ENCODE measurements at regions not wholly inside any gene's neighbourhood (a gene's known extent, or its start where the extent isn't known, plus 50 kb on each side); places are given as distances from the start of the nearest gene placed in this dataset.
A peak's percentile ranks its signal among the peaks of the same experiment; 100 is the strongest.

GRCh38 chr3:184643442-184643841 is 68.4 kb downstream of the MAGEF1 start:
- Histone ChIP-seq H3K36me3 (no peaks in the 10 kb centered on the region), H3K9me3 (no peaks in the 10 kb centered on the region), H3K4me1 (peaks cover 23% of the 10 kb centered on the region), H3K4me3 (ENCODE audit: low read depth, low read length) (no peak overlapping the region), H3K27me3 (no peaks in the 10 kb centered on the region)
- TF ChIP-seq, protein P1, sequence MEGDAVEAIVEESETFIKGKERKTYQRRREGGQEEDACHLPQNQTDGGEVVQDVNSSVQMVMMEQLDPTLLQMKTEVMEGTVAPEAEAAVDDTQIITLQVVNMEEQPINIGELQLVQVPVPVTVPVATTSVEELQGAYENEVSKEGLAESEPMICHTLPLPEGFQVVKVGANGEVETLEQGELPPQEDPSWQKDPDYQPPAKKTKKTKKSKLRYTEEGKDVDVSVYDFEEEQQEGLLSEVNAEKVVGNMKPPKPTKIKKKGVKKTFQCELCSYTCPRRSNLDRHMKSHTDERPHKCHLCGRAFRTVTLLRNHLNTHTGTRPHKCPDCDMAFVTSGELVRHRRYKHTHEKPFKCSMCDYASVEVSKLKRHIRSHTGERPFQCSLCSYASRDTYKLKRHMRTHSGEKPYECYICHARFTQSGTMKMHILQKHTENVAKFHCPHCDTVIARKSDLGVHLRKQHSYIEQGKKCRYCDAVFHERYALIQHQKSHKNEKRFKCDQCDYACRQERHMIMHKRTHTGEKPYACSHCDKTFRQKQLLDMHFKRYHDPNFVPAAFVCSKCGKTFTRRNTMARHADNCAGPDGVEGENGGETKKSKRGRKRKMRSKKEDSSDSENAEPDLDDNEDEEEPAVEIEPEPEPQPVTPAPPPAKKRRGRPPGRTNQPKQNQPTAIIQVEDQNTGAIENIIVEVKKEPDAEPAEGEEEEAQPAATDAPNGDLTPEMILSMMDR (IDR thresholded peaks at IDR 0.05; ENCODE audit: low read depth, low read length), result no peak
- DNase-seq, result no peak

DNA sequence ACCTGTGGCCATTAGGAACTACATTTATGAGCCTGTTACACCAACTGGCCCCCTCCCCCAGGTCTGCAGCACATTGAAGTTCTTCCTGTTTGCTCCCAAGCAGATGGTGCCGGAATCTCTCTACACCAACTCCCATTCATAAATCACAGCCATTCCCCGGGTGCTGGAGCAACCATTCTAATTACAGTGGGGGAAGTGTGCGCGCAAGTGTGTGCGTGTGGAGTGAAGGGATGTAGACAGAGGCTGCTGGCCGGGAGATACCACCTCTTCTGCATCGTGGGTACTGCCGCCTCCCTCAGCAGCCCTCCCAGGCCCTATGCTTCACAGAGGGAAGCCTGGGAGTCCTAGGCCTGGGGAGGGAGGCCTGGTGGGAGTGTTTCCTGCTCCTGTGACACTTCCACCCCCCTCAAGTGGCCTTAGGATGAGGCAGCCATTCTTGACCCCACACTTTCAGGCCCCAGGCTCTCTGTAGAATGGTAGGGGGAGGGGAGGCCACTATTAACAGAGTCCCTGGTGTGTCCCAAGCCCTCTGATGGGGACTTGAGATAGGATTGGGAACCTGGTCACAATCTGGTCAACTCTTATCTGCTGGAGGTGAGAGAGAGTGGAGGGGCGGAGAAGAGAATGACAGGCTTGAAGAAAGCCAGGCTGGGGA is 69.1 kb downstream of the MAGEF1 start:
- TF ChIP-seq, protein P1 (IDR thresholded peaks at IDR 0.05; ENCODE audit: low read depth, low read length), result no peak
- Histone ChIP-seq H3K36me3 (no peaks in the 10 kb centered on the region), H3K27me3 (no peaks in the 10 kb centered on the region), H3K4me3 (ENCODE audit: low read depth, low read length) (no peak overlapping the region), H3K4me1 (peaks cover 23% of the 10 kb centered on the region), H3K9me3 (no peaks in the 10 kb centered on the region)
- DNase-seq, result peak; percentile 38

DNA sequence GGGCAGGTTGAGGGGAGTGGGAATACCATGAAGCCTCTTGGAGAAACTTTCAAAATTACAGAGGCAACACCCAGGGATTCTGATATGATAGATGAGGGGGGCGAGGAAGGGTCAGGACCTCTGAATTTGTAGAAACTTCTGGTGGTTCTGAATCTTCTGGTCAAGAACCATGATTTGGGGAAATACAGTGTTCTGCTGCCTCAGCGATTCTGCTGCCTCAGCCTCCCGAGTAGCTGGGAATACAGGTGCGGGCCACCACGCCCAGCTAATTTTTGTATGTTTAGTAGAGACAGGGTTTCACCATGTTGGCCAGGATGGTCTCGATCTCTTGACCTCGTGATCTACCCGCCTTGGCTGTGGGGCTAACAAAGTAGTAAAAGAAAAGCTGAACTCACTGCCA is 70.4 kb downstream of the MAGEF1 start:
- TF ChIP-seq, protein P1 (IDR thresholded peaks at IDR 0.05; ENCODE audit: low read depth, low read length), result no peak
- peaks cover 28% of the 10 kb centered on the region for H3K4me1 ChIP-seq

GRCh38 chr3:184639351-184639750 is 72.5 kb downstream of the MAGEF1 start:
- no peak overlapping the region for H3K4me3 ChIP-seq (ENCODE audit: low read depth, low read length)
- H3K36me3 ChIP-seq, result no peaks in the 10 kb centered on the region
- TF ChIP-seq, protein P1 (IDR thresholded peaks at IDR 0.05; ENCODE audit: low read depth, low read length), result no peak
- peak; percentile 49 for DNase-seq
- H3K27me3 ChIP-seq, result no peaks in the 10 kb centered on the region
- peaks cover 46% of the 10 kb centered on the region for H3K4me1 ChIP-seq
- no peaks in the 10 kb centered on the region for H3K9me3 ChIP-seq

More for the DNA sequence above, 70.4 kb downstream of the MAGEF1 start:
- H3K36me3 ChIP-seq, result no peaks in the 10 kb centered on the region
- H3K4me3 ChIP-seq (ENCODE audit: low read depth, low read length), result no peak overlapping the region
- H3K9me3 ChIP-seq, result no peaks in the 10 kb centered on the region
- no peaks in the 10 kb centered on the region for H3K27me3 ChIP-seq
- no peak for DNase-seq

- no peak overlapping the region for H3K4me3 ChIP-seq (ENCODE audit: low read depth, low read length)
- no peaks in the 10 kb centered on the region for H3K9me3 ChIP-seq
- no peaks in the 10 kb centered on the region for H3K27me3 ChIP-seq
- H3K36me3 ChIP-seq, result no peaks in the 10 kb centered on the region
- DNase-seq, result no peak
- TF ChIP-seq, protein P1 (IDR thresholded peaks at IDR 0.05; ENCODE audit: low read depth, low read length), result no peak
- H3K4me1 ChIP-seq, result peaks cover 38% of the 10 kb centered on the region
Observed at GRCh38 chr3:184637705-184638104, 74.2 kb downstream of the MAGEF1 start.

DNA sequence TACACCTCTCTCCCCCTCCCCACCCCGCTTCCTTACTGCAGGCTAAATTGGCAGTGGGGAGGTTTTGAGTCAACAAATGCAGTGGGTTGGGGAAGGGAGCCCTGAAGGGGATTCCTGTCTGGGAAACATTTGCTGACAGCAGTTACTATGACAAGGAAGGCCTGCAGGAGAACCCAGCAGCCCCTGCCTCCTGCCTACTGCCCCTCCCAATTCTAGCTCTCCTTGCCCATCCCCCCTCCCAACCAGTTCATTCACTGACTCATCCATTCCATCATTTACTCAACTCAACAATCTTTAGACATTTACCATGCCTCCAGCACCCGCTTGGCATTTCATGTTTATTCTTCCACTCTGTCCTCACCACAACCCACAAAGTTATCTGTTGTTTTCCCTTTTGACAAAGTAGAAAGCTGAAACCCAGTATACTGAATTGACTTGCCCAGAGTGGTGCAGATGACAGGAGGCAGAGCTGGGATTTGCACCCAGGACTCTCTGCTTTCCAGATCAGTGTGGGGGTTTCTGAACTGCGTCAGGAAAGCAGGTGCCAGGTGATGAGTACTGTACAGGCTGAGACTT is 75.0 kb downstream of the MAGEF1 start:
- no peaks in the 10 kb centered on the region for H3K27me3 ChIP-seq
- TF ChIP-seq, protein P1 (IDR thresholded peaks at IDR 0.05; ENCODE audit: low read depth, low read length), result no peak
- H3K9me3 ChIP-seq, result no peaks in the 10 kb centered on the region
- no peak for DNase-seq
- H3K36me3 ChIP-seq, result no peaks in the 10 kb centered on the region
- no peak overlapping the region for H3K4me3 ChIP-seq (ENCODE audit: low read depth, low read length)
- peaks cover 36% of the 10 kb centered on the region for H3K4me1 ChIP-seq

Measured in BE2C (cell line).